Motor neuron (in vitro differentiated cells): ENCODE measurements at regions not wholly inside any gene's neighbourhood (a gene's known extent, or its start where the extent isn't known, plus 50 kb on each side); places are given as distances from the start of the nearest gene placed in this dataset.
A peak's percentile ranks its signal among the peaks of the same experiment; 100 is the strongest.

Experiments
- ATAC-seq, 8 experiments: fragments of 200-7000 bp; cut with Tn5 transposase; replicated peaks in 6 of 8; 2 replicates each; pipeline ENCODE4 v1.8.0; 2021; ENCODE audit warnings: mild to moderate bottlenecking in 8 of 8, moderate library complexity in 8 of 8
- H3K27ac ChIP-seq, 2 donors: fragments of 250-450 bp; sonication (Bioruptor Pico); 2 replicates each; pipeline ENCODE4 v1.9.0; 2021; ENCODE audit warnings: antibody characterized with exemption in 2 of 2, mild to moderate bottlenecking in 2 of 2, moderate library complexity in 1 of 2
- H3K4me1 ChIP-seq, 2 donors: fragments of 250-450 bp; sonication (Bioruptor Pico); replicated peaks in 1 of 2; 2 replicates each; pipeline ENCODE4 v1.6.1; 2021; ENCODE audit warnings: antibody characterized with exemption in 2 of 2, mild to moderate bottlenecking in 2 of 2, moderate library complexity in 1 of 2
- H3K4me3 ChIP-seq, 5 donors: fragments of 250-450 bp; sonication (Bioruptor Pico); 2 replicates each; pipeline ENCODE4 v1.9.0; 2021; ENCODE audit warnings: antibody characterized with exemption in 5 of 5, mild to moderate bottlenecking in 5 of 5, moderate library complexity in 4 of 5
- WGBS, 10 experiments: fragments of 450-650 bp; shearing (Covaris generic); methylation state at CpG; one replicate each; pipeline ENCODE4 v1.0.0; 2022; 5-methylcytosine and 5-hydroxymethylcytosine counted together
- in situ Hi-C, 9 experiments: fragments of 400-800 bp; cut with MboI; loops; one replicate each; pipeline ENCODE4 v1.15.0; 2021; ENCODE audit warnings: low sequenced_read_pairs in 9 of 9, low pct_unique_long_range_greater_than_20kb in 2 of 9; ENCODE audit not compliant: unreplicated experiment in 9 of 9

- WGBS, 10 experiments: 0 to 71% (median 41%) methylated on average over 2 to 4 of the region's 4 CpGs
Observed at GRCh38 chr12:73361864-73362230, 1089.7 kb downstream of the TRHDE start.

GRCh38 chr12:73362666-73363065, 1090.5 kb downstream of the TRHDE start:
- ATAC-seq: peak in 3 of 8 experiments; percentile 51 to 81 (median 75)
- H3K4me1 ChIP-seq: peaks cover 0 to 23% of the 10 kb centered on the region in 2 donors
- H3K27ac ChIP-seq: no peak overlapping the region
- no peak overlapping the region for H3K4me3 ChIP-seq
- in situ Hi-C loops: no loop called here
- WGBS, 10 experiments: 0 to 100% (median 23%) methylated on average over 1 of the region's 1 CpG; no CpG with 5 or more reads in 2 of the 10 experiments

More at GRCh38 chr12:73361864-73362230, 1089.7 kb downstream of the TRHDE start:
- no peak overlapping the region for H3K4me3 ChIP-seq
- H3K27ac ChIP-seq: no peak overlapping the region
- peaks cover 0 to 23% of the 10 kb centered on the region in 2 donors for H3K4me1 ChIP-seq
- ATAC-seq: no peak
- in situ Hi-C loops: no loop called here

GRCh38 chr12:73372856-73373255, 1100.7 kb downstream of the TRHDE start:
- in situ Hi-C loops: no loop called here
- ATAC-seq: no peak
- WGBS, 10 experiments: 0 to 100% (median 78%) methylated on average over 1 of the region's 1 CpG; no CpG with 5 or more reads in 1 of the 10 experiments
- no peaks in the 10 kb centered on the region for H3K4me1 ChIP-seq
- no peak overlapping the region for H3K4me3 ChIP-seq
- no peak overlapping the region for H3K27ac ChIP-seq

- Histone ChIP-seq H3K4me3 (no peak overlapping the region), H3K27ac (no peak overlapping the region), H3K4me1 (no peaks in the 10 kb centered on the region)
- no peak for ATAC-seq
- in situ Hi-C loops: no loop called here
Observed at GRCh38 chr12:73374360-73374759, 1102.2 kb downstream of the TRHDE start.

- no peak for ATAC-seq
- in situ Hi-C loops: no loop called here
- no peak overlapping the region for H3K4me3 ChIP-seq
- no peaks in the 10 kb centered on the region for H3K4me1 ChIP-seq
- H3K27ac ChIP-seq: no peak overlapping the region
Observed at GRCh38 chr12:73383584-73384222, 1111.5 kb downstream of the TRHDE start.

- ATAC-seq: no peak
- in situ Hi-C loops: no loop called here
- no peaks in the 10 kb centered on the region for H3K4me1 ChIP-seq
- no peak overlapping the region for H3K4me3 ChIP-seq
- H3K27ac ChIP-seq: no peak overlapping the region
- WGBS, 10 experiments: 0 to 100% (median 60%) methylated on average over 1 of the region's 1 CpG; no CpG with 5 or more reads in 3 of the 10 experiments
Observed at GRCh38 chr12:73384592-73384991, 1112.4 kb downstream of the TRHDE start.

GRCh38 chr12:73390261-73390660, 1118.1 kb downstream of the TRHDE start:
- Histone ChIP-seq H3K4me1 (no peaks in the 10 kb centered on the region), H3K4me3 (no peak overlapping the region), H3K27ac (no peak overlapping the region)
- in situ Hi-C loops: no loop called here
- ATAC-seq: no peak
- WGBS, 10 experiments: 38 to 100% (median 76%) methylated on average over 1 to 2 of the region's 2 CpGs; no CpG with 5 or more reads in 2 of the 10 experiments

GRCh38 chr12:73413051-73413450, 1124.6 kb upstream of the ATXN7L3B start:
- 0 to 94% (median 60%) methylated on average over 1 to 2 of the region's 2 CpGs; no CpG with 5 or more reads in 1 of the 10 experiments for WGBS, 10 experiments
- no peak overlapping the region for H3K4me3 ChIP-seq
- H3K4me1 ChIP-seq: no peaks in the 10 kb centered on the region
- ATAC-seq: no peak
- in situ Hi-C loops: no loop called here
- H3K27ac ChIP-seq: no peak overlapping the region

- in situ Hi-C loops: no loop called here
- Histone ChIP-seq H3K4me3 (no peak overlapping the region), H3K27ac (no peak overlapping the region), H3K4me1 (no peaks in the 10 kb centered on the region)
- ATAC-seq: no peak
- 0 to 50% (median 0%) methylated on average over 1 of the region's 1 CpG for WGBS, 10 experiments
Observed at GRCh38 chr12:73413974-73414373, 1123.7 kb upstream of the ATXN7L3B start.

GRCh38 chr12:73414926-73415325, 1122.7 kb upstream of the ATXN7L3B start:
- ATAC-seq: no peak
- 0 to 100% (median 80%) methylated on average over 2 of the region's 2 CpGs; no CpG with 5 or more reads in 1 of the 10 experiments for WGBS, 10 experiments
- no peak overlapping the region for H3K27ac ChIP-seq
- H3K4me3 ChIP-seq: no peak overlapping the region
- in situ Hi-C loops: no loop called here
- H3K4me1 ChIP-seq: no peaks in the 10 kb centered on the region

GRCh38 chr12:73418541-73418940, 1119.1 kb upstream of the ATXN7L3B start:
- H3K27ac ChIP-seq: no peak overlapping the region
- in situ Hi-C loops: no loop called here
- no peak overlapping the region for H3K4me3 ChIP-seq
- no peaks in the 10 kb centered on the region for H3K4me1 ChIP-seq
- no peak for ATAC-seq

- in situ Hi-C loops: no loop called here
- H3K4me3 ChIP-seq: no peak overlapping the region
- WGBS, 10 experiments: 4 to 83% (median 74%) methylated on average over 4 to 5 of the region's 5 CpGs
- no peaks in the 10 kb centered on the region for H3K4me1 ChIP-seq
- ATAC-seq: peak in 1 of 8 experiments; percentile 35
- no peak overlapping the region for H3K27ac ChIP-seq
Observed at GRCh38 chr12:73421832-73422231, 1115.8 kb upstream of the ATXN7L3B start.

GRCh38 chr12:73424484-73424883, 1113.2 kb upstream of the ATXN7L3B start:
- H3K4me1 ChIP-seq: no peaks in the 10 kb centered on the region
- no peak for ATAC-seq
- in situ Hi-C loops: no loop called here
- WGBS, 10 experiments: 0 to 65% (median 20%) methylated on average over 1 to 2 of the region's 2 CpGs; no CpG with 5 or more reads in 3 of the 10 experiments
- no peak overlapping the region for H3K4me3 ChIP-seq
- H3K27ac ChIP-seq: no peak overlapping the region

- no peak overlapping the region for H3K27ac ChIP-seq
- H3K4me1 ChIP-seq: no peaks in the 10 kb centered on the region
- no peak for ATAC-seq
- no peak overlapping the region for H3K4me3 ChIP-seq
- in situ Hi-C loops: no loop called here
- 0 to 100% (median 60%) methylated on average over 1 to 2 of the region's 2 CpGs; no CpG with 5 or more reads in 1 of the 10 experiments for WGBS, 10 experiments
Observed at GRCh38 chr12:73445658-73446324, 1091.8 kb upstream of the ATXN7L3B start.
